GM21825 (cell line): ENCODE measurements at regions not wholly inside any gene's neighbourhood (a gene's known extent, or its start where the extent isn't known, plus 50 kb on each side); places are given as distances from the start of the nearest gene placed in this dataset.
"Not testable (repeated sequence)": the region's sequence is repeated elsewhere in the genome, so short reads cannot be mapped to it uniquely, and the experiment has no call there.

ENCODE experiments used
- ATAC-seq: cut with Tn5 transposase; IDR thresholded peaks from one replicate; pipeline ENCODE4 v1.9.1; 2021; ENCODE audit warnings: mild to moderate bottlenecking, moderate library complexity; ENCODE audit not compliant: unreplicated experiment

GRCh38 chr15:95698951-95699350, 631.5 kb upstream of the NR2F2 start:
- ATAC-seq: no peak

- no peak for ATAC-seq
These were observed 630.9 kb upstream of the NR2F2 start for GRCh38 chr15:95699578-95699977.

GRCh38 chr15:95700692-95701091, 629.8 kb upstream of the NR2F2 start:
- not testable (repeated sequence) for ATAC-seq

GRCh38 chr15:95701410-95701809, 629.1 kb upstream of the NR2F2 start:
- ATAC-seq: no peak

- ATAC-seq: no peak
These were observed 620.4 kb upstream of the NR2F2 start for GRCh38 chr15:95709959-95710695.

GRCh38 chr15:95712785-95713184, 617.7 kb upstream of the NR2F2 start:
- ATAC-seq: no peak

- ATAC-seq: no peak
These were observed 617.2 kb upstream of the NR2F2 start for GRCh38 chr15:95713324-95713723.

- no peak for ATAC-seq
These were observed 615.2 kb upstream of the NR2F2 start for GRCh38 chr15:95715116-95715903.

GRCh38 chr15:95715906-95716656, 614.4 kb upstream of the NR2F2 start:
- no peak for ATAC-seq

GRCh38 chr15:95716708-95717107, 613.8 kb upstream of the NR2F2 start:
- no peak for ATAC-seq

GRCh38 chr15:95718441-95718840, 612.1 kb upstream of the NR2F2 start:
- ATAC-seq: no peak

GRCh38 chr15:95724908-95725633, 605.4 kb upstream of the NR2F2 start:
- ATAC-seq: no peak

- ATAC-seq: no peak
These were observed 603.6 kb upstream of the NR2F2 start for GRCh38 chr15:95726891-95727290.

GRCh38 chr15:95733931-95734330, 596.6 kb upstream of the NR2F2 start:
- no peak for ATAC-seq

- ATAC-seq: no peak
These were observed 595.8 kb upstream of the NR2F2 start for GRCh38 chr15:95734422-95735316.

- no peak for ATAC-seq
These were observed 593.4 kb upstream of the NR2F2 start for GRCh38 chr15:95737060-95737459.

GRCh38 chr15:95739131-95739530, 591.4 kb upstream of the NR2F2 start:
- ATAC-seq: no peak

- ATAC-seq: no peak
These were observed 588.7 kb upstream of the NR2F2 start for GRCh38 chr15:95741830-95742229.

GRCh38 chr15:95742256-95742655, 588.2 kb upstream of the NR2F2 start:
- ATAC-seq: no peak

GRCh38 chr15:95742836-95743235, 587.7 kb upstream of the NR2F2 start:
- no peak for ATAC-seq
